HG02943 (cell line): ENCODE measurements at regions not wholly inside any gene's neighbourhood (a gene's known extent, or its start where the extent isn't known, plus 50 kb on each side); places are given as distances from the start of the nearest gene placed in this dataset.
"Not testable (repeated sequence)": the region's sequence is repeated elsewhere in the genome, so short reads cannot be mapped to it uniquely, and the experiment has no call there.

Experiments used
- ATAC-seq: cut with Tn5 transposase; IDR thresholded peaks from one replicate; pipeline ENCODE4 v1.9.1; 2021; ENCODE audit warnings: mild to moderate bottlenecking, low read depth, moderate library complexity; ENCODE audit not compliant: unreplicated experiment

DNA sequence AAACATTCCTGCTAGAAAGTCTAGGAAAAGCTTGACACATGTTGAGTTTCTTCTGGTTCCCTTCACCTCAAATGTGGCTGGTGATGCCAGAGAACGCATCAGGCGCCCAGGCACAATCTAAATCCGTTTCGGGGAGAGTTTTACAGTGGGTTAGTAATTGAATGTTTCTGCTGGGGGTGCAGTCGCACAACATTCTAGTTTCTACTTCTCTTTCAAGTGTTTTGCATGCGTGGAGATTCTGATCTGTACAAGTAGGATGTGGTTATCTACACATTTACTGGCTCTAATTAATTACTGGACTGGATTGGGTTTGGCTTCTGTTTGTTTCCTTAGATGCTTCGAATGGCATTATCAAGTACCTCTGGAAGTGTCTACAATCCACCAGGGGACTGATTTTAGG lies 173.8 kb downstream of the TMEM26 start:
- peak; percentile 93 for ATAC-seq

DNA sequence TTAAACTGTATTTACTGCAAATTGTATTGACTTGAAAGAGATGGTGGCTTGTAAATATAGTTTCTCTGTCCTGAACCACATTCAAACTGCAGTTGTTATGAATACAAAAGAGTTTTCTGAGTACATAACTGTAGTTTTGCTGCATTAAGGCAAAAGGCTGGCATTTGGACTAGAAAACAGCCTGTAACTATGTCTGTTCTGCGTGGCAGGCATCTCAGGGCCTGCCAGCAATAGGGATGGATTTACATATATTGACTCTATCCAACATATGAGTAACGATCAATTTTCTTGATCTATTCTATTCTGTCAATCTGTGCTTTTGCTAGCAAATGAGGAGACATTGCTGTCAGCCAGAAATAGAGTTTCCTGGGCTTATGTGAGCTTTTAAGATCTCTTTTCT lies 174.6 kb downstream of the TMEM26 start:
- no peak for ATAC-seq

DNA sequence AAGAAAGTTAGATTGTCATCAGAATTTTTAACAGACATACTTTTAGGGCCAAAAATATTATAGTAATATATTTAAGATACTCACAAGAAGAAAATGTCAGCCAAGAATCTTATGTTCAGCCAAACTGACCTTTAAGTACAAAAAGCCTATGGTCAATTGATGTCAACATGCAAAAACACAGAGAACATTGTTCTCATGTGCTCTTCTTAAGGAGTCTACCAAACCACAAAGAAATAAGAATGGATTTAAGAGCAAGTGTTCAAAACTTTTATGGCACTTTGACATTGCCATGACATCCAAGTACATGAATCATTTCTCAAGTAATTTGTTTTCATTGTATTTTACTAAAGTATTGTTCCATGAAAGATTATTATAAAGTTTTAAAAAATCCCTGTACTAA lies 180.4 kb downstream of the TMEM26 start:
- no peak for ATAC-seq

DNA sequence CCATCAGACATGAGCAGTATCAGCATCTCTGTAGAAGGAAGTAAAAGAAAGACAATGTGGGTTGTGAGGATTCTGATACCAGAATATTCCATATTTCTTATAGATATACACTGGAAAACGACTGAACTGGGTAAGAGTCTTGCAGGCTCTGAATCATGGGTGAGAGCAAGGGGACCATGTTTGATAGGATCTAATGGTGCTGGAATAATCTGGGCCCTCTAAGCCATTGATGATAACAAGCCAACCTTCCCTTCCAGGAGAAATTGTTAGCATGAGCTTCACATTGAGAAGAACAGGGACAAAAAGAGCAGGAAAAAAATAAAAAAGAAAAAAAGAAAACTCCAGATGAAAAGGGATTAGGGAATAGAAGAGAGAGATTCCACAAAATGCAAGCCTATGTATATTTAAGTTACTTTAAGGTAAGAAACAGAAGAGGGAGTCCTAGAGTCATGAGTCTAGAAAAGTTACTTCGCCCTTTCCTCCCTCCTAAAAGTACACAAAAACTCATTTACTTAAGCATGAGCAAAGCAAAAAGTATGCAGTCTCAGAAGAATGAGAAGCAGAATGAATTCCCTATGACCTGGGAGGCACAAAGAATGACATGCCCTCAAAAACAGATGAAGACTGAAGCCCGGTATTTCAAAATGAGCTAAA lies 181.9 kb downstream of the TMEM26 start:
- ATAC-seq = no peak

DNA sequence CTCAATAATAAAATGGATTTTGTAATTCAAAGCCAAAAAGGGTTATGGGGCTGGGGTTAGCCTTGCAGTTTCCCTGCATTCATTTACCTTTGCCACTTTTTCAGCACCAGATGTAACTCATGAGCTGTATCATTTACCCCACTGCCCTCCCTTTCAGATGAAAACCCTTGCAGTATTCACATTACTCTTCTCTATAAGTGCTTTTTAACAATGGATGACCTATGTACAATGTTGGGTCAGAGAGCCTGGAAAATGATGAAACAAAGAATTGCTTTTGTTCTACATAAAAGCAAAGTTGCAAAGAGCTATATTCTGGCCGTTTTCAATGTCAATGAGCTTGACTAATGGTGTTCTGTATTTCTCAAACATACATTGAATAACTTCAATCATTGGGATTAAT lies 189.7 kb downstream of the TMEM26 start:
- ATAC-seq = no peak

DNA sequence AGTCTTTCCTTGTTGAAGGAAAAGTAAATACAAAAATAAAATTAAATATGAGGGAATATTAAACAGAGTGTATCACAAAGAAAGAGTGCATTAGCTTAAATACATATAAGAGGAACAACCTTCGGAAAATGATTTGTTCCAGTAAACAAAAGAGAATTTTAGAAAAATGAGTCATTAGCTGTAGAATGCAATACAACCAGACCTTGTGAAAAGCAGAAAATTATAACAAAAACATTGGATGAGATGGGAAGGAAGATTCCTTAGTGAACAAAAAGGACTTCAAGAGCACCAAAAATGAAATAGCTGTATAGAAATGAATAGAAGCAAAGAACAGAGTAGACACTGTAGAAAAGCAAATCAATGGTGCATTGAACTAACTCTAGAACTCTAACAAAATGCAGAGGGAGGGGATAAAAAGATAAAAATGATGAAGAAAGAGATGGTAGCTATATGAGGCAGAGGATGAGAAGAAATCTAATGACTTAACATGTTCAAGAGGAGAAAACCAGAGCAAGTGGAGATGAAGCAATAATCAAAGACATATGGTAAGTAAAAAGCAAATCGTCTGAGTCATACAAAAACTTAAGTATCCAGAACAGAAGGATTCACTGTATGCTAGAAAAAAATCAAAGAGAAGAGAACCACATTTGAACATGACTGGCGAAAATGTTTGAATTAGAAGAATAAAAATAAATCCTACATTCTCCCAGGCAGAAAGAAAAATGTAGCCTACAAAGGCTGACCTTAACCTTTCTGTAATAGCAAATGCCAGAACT lies 190.5 kb downstream of the TMEM26 start:
- ATAC-seq = no peak

DNA sequence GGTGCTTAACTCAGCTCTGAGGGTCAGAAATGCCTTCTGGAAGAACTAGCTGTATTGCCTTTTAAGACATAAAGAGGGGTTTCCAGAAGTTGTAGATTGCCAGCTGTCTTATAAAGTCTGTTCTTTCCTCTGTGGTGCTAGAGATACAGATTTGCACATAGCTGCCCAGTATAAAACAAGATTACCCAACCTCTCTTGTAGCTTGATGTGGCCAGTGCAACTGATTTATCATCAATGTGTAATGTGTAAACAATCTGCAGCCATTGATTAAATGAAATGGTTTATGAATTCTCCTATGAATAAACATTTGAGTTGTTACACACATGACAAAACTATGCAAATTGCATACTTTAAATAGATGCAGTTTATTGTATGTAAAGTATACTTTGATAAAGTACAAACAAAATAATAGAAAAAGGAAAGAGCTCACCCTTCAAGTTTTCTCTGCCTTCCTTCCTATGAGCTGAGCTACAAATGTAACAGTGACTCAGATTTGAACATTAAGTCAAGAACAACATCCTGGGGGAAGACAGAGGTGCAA lies 195.2 kb downstream of the TMEM26 start:
- no peak for ATAC-seq

DNA sequence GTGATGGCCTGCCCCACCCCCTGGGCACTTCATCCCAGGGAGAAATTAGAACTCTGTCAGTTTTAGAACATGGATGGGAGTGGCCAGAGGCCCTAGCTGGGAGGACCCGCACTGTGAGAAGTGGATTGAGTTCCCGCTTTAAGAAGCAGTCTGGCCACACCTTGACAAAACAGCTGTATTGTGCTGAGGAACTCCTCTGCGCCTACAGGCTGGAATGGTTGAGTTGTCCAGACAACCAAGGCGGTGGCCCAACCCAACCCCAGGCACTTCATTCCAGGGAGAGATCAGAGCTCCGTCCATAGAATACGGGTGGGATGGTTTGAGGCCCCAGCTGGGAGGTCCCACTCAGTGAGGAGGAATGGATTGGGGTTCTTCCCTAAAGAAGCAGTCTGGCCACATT lies 196.0 kb downstream of the TMEM26 start:
- ATAC-seq = no peak

DNA sequence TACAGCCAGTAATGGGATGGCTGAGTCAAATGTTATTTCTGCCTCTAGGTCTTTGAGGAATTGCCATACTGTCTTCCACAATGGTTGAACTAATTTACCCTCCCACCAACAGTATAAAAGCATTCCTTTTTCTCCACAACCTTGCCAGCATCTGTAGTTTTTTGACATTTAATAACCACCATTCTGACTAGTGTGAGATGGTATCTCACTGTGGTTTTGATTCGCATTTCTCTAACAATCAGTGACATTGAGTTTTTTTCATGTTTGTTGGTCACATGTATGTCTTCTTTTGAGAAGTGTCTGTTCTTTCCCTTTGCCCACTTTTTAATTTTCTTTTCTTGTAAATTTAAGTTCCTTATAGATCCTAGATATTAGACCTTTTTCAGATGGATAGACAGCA lies 200.9 kb downstream of the TMEM26 start:
- ATAC-seq = not testable (repeated sequence)

DNA sequence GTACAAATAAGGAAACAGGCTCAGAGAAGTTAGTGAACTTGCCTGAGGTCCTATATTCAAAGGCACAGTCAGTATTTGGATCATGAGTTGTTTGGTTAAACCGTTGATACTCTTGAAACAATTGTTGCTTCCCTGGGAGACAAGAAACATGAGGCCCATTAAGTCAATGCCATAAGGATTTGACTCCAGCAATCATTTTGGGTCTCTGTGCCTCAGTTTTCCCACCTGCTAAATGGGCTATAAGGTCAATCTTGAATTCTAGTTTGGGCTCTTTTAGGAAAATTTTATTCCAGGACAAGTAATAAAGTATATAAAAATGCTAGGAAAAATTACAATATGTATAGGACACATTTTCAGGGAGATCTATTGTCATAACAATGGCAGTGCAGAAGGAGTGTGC lies 202.1 kb downstream of the TMEM26 start:
- ATAC-seq = no peak

DNA sequence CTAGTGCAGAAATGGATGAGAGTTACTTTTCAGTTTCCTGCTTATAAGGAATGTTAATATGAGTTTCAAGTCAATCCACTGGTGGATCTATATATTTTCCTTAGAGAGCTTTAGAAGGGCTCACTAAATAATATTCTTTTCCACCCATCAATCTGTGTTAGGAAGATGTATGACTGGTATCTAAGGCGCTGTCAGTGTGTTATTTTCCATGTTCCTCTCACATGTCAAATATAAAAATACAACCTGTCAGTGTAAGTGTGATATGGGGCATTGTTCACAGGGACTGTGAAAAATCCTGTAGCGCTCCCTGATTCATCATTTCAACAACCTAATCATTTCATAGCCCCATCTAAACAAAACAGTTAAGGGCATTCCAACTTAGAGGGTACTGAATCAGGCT lies 203.1 kb downstream of the TMEM26 start:
- no peak for ATAC-seq

DNA sequence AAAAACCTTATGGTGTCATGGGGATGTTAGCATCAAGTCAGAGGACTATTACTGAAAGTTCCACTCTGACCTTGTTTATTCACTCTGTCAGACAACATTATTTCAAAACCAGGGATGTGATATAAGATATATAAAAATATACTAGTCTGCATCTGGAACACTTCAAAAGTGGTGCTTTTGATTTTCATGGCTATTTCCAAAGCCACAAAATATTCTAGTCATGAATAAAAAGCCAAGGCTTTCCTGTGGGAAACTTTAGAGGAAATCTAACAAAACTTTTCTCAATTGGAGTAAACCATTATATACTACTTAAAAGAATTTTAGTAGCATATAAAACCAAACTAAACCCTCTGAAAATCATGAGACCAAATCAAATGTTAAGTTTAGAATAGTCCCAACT lies 205.2 kb downstream of the TMEM26 start:
- no peak for ATAC-seq

DNA sequence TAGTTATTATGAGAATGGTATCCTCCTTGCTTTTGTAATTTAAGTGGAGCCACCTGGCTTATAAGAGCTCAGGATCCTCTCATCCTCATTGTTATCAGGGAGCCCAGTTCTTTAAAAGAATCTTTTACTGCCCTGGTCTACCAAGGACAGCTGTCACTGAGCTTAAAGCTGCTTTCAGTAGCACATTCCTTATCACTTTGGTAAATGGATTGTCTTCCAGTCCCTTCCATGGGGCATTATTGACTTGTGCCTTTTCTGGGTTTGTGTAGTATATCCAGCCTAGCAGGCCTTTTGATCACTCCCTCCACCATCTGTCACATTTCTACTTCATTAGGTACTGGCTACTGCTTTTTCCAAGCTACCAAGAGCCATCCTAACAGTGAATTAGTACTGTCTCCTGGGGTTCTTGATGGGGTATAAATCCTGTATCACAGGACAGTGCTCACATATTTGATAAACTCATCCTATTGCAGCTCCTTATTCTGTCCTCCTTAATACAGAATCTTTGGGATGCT lies 208.9 kb downstream of the TMEM26 start:
- no peak for ATAC-seq

DNA sequence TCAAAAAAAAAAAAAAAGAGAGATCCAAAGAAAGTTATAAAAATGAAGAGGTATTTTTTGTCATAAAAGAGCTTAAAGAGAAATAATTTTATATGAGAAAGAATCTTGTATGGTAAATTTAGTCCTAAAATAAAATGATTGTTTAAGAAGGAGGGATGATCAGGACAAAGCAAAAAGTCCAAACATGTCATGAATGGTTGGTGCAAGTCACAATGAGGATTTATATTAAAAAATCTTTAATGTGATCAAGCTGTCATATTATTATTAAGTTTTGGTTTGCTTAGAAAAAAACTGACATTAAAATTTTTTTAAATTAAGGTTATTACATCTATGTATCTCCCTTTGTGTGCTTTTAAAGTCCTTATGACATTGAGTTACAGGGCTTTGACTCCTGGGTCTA lies 220.4 kb downstream of the TMEM26 start:
- no peak for ATAC-seq

DNA sequence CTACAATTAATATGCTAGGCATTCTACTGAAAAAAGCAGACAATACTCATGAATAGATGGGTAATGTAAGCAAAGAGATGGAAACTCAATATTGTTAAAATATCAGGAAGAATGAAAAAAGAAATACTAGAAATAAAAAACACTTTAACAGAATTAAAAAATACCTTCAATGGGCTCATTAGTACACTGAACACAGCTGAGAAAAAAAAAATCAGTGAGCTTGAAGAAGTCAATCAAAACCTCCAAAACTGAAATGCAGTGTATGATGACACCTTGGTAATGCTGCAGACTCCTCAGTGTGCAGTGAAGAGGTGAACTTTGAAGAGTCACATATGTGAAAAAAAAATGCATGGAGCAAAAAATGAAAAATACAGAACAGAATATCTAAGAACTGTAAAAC lies 227.2 kb downstream of the TMEM26 start:
- ATAC-seq = no peak

DNA sequence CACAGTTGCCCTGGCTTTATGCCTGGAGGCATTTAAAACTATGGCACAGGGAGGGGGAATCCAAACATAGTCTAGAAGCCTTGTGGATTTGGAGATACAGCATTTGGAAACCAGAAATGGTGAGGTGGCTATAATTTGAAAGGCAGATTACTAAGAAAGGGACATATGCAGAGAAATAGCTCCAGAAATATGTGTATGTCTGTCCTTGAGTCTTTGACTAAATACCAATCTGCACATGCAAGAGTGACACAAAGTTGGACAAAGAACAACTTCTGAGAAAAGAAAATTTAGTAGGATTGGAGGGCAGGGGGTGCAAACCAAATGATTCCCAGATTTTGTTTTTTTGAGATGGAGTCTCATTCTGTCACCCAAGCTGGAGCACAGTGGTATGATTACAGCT lies 229.6 kb downstream of the TMEM26 start:
- ATAC-seq = no peak

DNA sequence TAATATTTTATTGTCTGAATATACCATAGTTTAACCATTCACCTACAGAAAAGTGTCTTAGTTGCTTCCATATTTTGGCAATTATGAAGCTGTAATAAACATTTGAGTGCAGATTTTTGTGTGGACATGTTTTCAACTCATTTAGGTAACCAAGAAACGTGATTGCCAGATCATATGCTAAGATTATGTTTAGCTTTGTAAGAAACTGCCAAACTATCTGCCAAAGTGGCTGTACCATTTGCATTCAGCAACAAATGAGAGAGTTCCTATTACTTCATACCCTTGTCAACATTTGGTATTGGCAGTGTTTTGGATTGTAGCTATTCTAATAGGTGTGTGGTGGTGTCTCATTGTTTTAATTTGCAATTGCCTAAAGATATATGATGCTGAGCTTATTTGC lies 233.5 kb downstream of the TMEM26 start:
- ATAC-seq = no peak

DNA sequence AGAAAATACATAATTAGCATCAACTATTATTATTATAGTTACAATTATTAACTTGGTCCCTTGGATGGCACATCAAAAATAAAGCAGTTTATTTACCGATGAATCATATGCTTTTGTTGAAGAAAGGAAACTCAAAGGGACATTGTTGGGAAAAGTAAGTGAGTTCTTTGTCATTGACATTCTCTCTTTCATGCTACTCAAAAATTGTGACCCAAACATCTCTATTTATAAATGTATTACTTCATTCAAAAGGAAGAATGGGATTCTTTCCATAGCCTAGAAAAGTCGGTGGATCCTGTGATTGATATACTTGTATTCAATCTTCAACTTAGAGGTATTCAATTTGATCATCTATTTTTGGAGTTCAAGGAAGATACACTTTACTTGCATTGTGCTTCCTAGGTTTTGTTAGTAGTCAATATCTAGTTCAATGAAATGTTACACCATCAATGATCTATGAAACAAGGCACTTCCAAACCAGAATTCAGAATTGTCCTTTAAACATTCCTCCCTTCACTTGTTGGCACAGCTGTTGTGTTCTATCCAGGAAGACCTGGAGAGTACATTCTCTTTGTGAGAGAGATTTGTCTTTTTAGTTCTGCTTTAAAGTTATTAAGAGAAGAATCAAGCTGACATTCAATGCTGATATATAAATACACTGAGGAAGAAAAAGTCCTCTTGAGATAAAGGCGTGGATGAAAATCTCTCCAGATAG lies 235.2 kb downstream of the TMEM26 start:
- ATAC-seq = no peak

DNA sequence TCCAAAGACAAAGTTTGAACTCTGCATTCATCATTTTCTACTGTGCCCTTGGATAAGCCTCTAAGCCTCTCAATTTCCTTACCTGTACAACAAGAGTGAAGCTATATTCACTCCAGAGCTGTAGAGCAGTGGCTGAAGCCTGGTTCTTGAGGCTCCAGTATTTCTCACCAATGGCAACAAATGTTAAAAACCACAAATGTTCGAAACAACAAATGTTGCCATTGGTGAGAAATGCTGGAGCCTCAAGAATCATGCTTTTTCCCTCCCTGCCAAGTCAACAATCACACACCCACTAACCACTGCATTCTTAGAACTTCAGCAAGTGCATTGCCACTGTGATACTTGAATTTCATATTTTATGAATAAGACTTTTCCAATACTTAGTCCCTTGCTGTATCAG lies 237.9 kb downstream of the TMEM26 start:
- no peak for ATAC-seq

DNA sequence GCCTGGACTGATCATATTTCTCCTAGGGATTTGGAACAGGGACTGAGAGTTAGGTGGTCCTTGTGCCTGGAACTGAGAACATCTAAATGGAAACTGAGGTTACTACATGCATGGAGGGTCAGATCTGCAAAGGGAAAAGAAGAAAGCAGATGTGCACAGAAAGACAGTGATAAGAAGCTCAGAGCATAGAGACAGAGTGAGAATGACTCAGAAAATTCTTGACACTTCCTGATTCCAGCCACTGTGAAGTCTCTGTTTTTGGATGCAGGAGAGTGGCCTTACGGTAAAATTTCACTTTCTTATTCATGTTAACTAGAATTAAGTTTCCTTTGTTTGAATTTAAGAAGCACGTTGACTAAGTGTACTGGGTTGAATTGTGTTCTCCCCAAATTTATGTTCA lies 241.7 kb downstream of the TMEM26 start:
- no peak for ATAC-seq

DNA sequence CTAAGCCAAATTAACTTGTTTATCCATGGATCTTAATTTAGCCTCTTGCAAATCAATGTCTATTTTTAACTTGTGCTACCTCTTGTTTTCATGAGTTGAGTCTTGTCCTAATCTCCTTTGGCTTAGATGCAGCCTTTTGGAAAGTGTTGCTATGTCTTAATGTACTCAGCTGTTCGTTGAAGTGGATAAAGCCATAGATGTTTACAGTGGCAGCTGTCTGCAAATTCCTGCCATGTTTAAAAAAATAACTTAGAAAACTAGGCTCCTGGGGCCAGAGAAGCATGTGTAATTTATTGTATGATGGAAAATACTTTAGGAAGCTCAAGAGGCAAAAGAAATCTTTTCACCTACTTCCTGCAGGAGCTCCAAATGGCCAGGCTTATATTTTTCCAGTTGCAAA lies 253.1 kb upstream of the RHOBTB1 start:
- no peak for ATAC-seq
